Tibial nerve (tissue), 4 donors: ENCODE measurements at regions not wholly inside any gene's neighbourhood (a gene's known extent, or its start where the extent isn't known, plus 50 kb on each side); places are given as distances from the start of the nearest gene placed in this dataset.

Source experiments
- DNase-seq, 2 donors: peaks; one replicate each; pipeline ENCODE4 v3.0.0-alpha.2; 2019; ENCODE audit warnings: low spot score in 2 of 2
- H3K27ac ChIP-seq, 4 donors: fragments of 200-600 bp; sonication (generic) in 3 of 4; one replicate each; pipeline ENCODE4 v1.5.1; 2017 to 2019; ENCODE audit warnings: mild to moderate bottlenecking in 1 of 4
- H3K27me3 ChIP-seq, 2 donors: fragments of 200-600 bp; sonication (generic) in 1 of 2; one replicate each; pipeline versions ENCODE4 v1.5.1 to v1.6.0; 2017 to 2019
- H3K36me3 ChIP-seq, 3 donors: fragments of 200-600 bp; sonication (generic); one replicate each; pipeline ENCODE4 v1.5.1; 2018 to 2019
- H3K4me1 ChIP-seq, 4 donors: fragments of 200-600 bp; sonication (generic) in 3 of 4; one replicate each; pipeline ENCODE4 v1.5.1; 2017 to 2019
- H3K4me3 ChIP-seq, 4 donors: fragments of 200-600 bp; sonication (generic) in 3 of 4; one replicate each; pipeline ENCODE4 v1.5.1; 2017 to 2019; ENCODE audit warnings: mild to moderate bottlenecking in 1 of 4, moderate library complexity in 1 of 4
- H3K9me3 ChIP-seq, 4 donors: fragments of 200-600 bp; sonication (generic) in 3 of 4; one replicate each; pipeline ENCODE4 v1.5.1; 2017 to 2019
- EP300 ChIP-seq, 2 donors: sonication (generic); formaldehyde crosslinking; IDR thresholded peaks; one replicate each; pipeline ENCODE4 v1.6.1; 2017; ENCODE audit warnings: antibody characterized with exemption in 2 of 2, mild to moderate bottlenecking in 1 of 2
- POLR2A ChIP-seq, 2 donors: fragments of 450-650 bp; IDR thresholded peaks; one replicate each; pipeline ENCODE4 v1.6.1; 2017; ENCODE audit warnings: antibody characterized with exemption in 2 of 2, mild to moderate bottlenecking in 2 of 2, moderate library complexity in 2 of 2
- WGBS, 2 donors: methylation state at CpG; one replicate each; pipeline ENCODE4 v1.1.5; 2018; 5-methylcytosine and 5-hydroxymethylcytosine counted together
- TF ChIP-seq, protein P1 (sequence below), 5 experiments: fragments of 200-600 bp in 3 of 5; fragments of 450-650 bp in 2 of 5; sonication (generic) in 3 of 5; IDR thresholded peaks; one replicate each; pipeline ENCODE4 v1.5.1; 2016 to 2019; ENCODE audit warnings: antibody characterized with exemption in 5 of 5, mild to moderate bottlenecking in 3 of 5, moderate library complexity in 2 of 5

DNA sequence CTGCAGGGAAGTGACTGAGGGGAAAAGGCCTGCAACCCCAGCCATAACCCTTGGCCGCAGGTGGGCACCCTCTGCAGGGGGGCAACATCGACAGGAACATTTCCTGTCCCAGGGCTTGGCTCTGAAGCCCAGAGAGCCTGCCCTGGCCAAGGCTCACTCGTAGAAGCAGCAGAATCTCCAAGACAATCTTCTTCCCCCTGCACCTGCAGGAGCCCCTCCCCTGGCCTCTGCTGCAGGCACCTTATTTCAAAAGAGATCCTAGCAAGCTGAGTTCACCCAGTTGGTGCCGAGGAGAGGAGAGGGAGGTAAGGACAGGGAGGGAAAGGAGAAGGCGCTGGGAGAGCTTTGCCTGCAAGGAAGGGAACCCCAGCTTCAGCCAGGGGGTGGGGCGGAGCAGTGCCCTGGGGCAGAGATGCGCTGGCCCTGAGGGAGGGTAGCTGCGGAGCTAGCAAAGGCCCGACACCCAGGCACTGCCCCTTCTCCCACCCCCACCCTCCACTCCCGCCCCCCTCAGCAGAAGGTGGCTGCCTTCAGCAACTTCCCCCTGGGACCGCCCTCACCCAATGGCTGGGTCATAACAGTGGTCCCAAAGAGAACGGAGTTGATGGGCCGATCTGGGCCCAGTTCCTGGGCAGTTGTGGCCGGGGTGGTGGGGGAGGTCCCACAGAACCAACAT lies 104.3 kb upstream of the TNRC6C start:
- Histone ChIP-seq H3K4me1 (no peaks in the 10 kb centered on the region), H3K4me3 (no peak overlapping the region), H3K27ac (no peak overlapping the region), H3K9me3 (no peaks in the 10 kb centered on the region), H3K36me3 (no peaks in the 10 kb centered on the region), H3K27me3 (no peaks in the 10 kb centered on the region)
- WGBS, 2 donors: 84 to 85% methylated on average over 13 to 14 of the region's 14 CpGs
- no peak for DNase-seq
- TF ChIP-seq EP300 (IDR thresholded peaks at IDR 0.05) (no peak), POLR2A (IDR thresholded peaks at IDR 0.05) (no peak)
- TF ChIP-seq, protein P1, sequence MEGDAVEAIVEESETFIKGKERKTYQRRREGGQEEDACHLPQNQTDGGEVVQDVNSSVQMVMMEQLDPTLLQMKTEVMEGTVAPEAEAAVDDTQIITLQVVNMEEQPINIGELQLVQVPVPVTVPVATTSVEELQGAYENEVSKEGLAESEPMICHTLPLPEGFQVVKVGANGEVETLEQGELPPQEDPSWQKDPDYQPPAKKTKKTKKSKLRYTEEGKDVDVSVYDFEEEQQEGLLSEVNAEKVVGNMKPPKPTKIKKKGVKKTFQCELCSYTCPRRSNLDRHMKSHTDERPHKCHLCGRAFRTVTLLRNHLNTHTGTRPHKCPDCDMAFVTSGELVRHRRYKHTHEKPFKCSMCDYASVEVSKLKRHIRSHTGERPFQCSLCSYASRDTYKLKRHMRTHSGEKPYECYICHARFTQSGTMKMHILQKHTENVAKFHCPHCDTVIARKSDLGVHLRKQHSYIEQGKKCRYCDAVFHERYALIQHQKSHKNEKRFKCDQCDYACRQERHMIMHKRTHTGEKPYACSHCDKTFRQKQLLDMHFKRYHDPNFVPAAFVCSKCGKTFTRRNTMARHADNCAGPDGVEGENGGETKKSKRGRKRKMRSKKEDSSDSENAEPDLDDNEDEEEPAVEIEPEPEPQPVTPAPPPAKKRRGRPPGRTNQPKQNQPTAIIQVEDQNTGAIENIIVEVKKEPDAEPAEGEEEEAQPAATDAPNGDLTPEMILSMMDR (IDR thresholded peaks at IDR 0.05): no peak

DNA sequence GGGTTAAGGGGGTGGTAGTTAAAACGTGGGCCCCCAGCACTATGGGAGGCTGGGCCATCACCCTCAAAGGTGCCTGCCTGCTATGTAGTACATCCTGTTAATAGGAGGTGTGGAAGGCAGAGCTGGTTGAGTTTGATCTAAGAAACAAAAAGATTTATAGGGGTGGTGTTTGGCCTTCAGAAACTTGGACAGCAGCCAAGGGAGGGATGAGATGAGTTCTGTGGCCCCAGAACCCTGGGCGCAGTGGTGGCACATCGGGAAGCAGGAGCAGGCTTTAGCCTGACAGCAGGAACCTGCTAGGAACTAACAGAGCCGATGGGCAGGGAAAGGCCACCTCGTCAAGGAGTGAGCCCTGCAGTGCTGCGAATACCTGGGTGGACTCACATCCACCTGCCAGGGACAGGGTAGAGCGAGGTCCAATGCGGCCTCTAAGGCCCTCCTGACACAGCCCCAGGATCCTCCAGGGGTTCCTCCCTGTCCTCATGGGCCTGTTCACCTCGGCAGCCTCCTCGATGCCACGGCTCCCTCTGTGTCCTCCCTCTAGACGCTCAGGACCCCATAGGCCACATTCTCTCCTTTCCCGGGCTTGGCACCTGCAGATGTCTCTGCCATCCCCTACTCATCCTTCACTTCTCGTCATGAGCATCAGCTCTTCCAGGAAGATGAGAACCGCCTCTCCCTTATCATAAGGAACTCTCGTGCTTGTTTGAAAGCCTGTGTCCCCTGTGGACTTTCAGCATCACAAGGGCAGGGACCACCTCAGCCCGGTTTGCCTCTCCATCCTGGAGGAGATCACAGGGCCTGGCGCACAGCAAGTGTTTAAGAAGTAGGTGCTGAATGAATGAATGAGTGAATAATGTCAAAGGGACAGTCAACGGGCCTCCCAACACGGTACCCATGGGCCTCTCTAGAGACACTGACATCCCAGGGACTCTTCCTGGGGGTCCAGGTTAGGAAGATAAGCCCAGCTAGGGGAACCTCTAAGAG lies 103.5 kb upstream of the TNRC6C start:
- Histone ChIP-seq H3K4me3 (no peak overlapping the region), H3K36me3 (no peaks in the 10 kb centered on the region), H3K4me1 (no peaks in the 10 kb centered on the region), H3K27me3 (no peaks in the 10 kb centered on the region), H3K9me3 (no peaks in the 10 kb centered on the region), H3K27ac (no peak overlapping the region)
- WGBS, 2 donors: 88 to 92% methylated on average over 20 of the region's 20 CpGs
- no peak for DNase-seq
- TF ChIP-seq, protein P1 (IDR thresholded peaks at IDR 0.05): no peak
- no peak for TF ChIP-seq EP300 (IDR thresholded peaks at IDR 0.05)
- no peak for TF ChIP-seq POLR2A (IDR thresholded peaks at IDR 0.05)

DNA sequence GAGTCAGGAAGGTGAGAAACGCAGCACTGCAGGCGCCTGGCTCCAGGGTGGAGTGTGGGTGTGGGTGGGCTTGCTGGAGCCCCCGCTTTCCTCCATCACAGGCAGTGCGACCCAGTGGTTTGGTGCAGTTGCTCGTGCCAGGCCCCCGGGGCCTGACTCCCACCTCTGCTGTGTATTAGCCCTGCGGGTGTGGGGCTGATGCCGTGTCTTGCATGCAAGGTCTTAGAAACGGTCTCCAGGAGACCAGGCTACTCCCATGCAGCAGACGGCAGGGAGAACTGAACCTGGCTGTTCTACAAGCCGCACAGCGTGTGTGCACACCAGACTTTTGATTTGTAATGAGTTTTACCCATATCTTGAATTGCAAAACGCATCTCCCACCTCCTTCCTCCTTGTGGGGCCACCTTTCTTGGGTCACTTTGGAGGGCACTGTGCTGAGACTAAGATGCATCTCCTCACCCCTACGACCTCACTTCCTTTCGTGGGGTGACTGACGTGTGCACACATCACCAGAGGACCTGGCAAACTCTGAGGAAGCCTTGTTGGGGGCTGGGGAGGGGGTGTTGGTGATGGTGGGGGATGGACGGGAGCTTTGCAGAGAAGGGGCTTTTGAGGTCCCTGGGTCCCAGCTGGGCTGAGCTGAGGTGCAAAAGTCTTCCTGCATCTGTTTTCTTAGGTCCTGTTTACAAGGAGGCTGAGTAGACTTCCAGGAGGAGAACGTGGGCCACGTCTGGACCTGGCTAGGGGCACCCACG lies 101.8 kb upstream of the TNRC6C start:
- H3K4me1 ChIP-seq: no peaks in the 10 kb centered on the region
- no peaks in the 10 kb centered on the region for H3K9me3 ChIP-seq
- no peak for DNase-seq
- no peaks in the 10 kb centered on the region for H3K36me3 ChIP-seq
- H3K4me3 ChIP-seq: no peak overlapping the region
- H3K27me3 ChIP-seq: no peaks in the 10 kb centered on the region
- TF ChIP-seq, protein P1 (IDR thresholded peaks at IDR 0.05): no peak
- no peak for TF ChIP-seq POLR2A (IDR thresholded peaks at IDR 0.05)
- TF ChIP-seq EP300 (IDR thresholded peaks at IDR 0.05): no peak
- no peak overlapping the region for H3K27ac ChIP-seq
- 74 to 78% methylated on average over 16 to 18 of the region's 20 CpGs for WGBS, 2 donors

DNA sequence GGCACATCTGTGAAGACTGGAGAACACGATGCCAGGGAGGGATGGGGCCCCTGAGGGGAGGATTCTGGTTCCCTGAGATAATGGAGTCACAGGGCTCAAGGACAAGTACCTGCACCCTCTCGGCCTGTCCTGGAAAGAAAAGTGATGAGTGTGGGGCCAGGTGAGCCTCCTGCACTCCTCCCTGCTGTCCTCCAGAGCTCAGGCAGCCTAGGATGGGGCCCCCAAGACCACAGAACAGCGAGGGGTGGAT lies 101.3 kb upstream of the TNRC6C start:
- H3K9me3 ChIP-seq: no peaks in the 10 kb centered on the region
- no peaks in the 10 kb centered on the region for H3K36me3 ChIP-seq
- no peaks in the 10 kb centered on the region for H3K27me3 ChIP-seq
- no peak overlapping the region for H3K4me3 ChIP-seq
- no peak overlapping the region for H3K27ac ChIP-seq
- TF ChIP-seq POLR2A (IDR thresholded peaks at IDR 0.05) (no peak), EP300 (IDR thresholded peaks at IDR 0.05) (no peak)
- TF ChIP-seq, protein P1 (IDR thresholded peaks at IDR 0.05): no peak
- DNase-seq: no peak
- 69 to 89% methylated on average over 3 of the region's 3 CpGs for WGBS, 2 donors
- H3K4me1 ChIP-seq: no peaks in the 10 kb centered on the region
